GM18861 (cell line): ENCODE measurements at regions not wholly inside any gene's neighbourhood (a gene's known extent, or its start where the extent isn't known, plus 50 kb on each side); places are given as distances from the start of the nearest gene placed in this dataset.

Experiments
- ATAC-seq: cut with Tn5 transposase; IDR thresholded peaks from one replicate; pipeline ENCODE4 v1.9.1; 2021; ENCODE audit not compliant: unreplicated experiment

- ATAC-seq, result no peak
These were observed 747.0 kb downstream of the BRD1 start for GRCh38 chr22:49080631-49081030.

- no peak for ATAC-seq
These were observed 747.8 kb downstream of the BRD1 start for GRCh38 chr22:49079743-49080500.

- ATAC-seq, result no peak
These were observed 748.5 kb downstream of the BRD1 start for GRCh38 chr22:49079027-49079725.

GRCh38 chr22:49078076-49078710, 749.5 kb downstream of the BRD1 start:
- no peak for ATAC-seq

GRCh38 chr22:49077586-49077985, 750.1 kb downstream of the BRD1 start:
- no peak for ATAC-seq

GRCh38 chr22:49077036-49077393, 750.7 kb downstream of the BRD1 start:
- ATAC-seq, result no peak

- no peak for ATAC-seq
These were observed 751.2 kb downstream of the BRD1 start for GRCh38 chr22:49076300-49077035.

GRCh38 chr22:49075150-49075549, 752.5 kb downstream of the BRD1 start:
- ATAC-seq, result no peak

GRCh38 chr22:49073873-49074417, 753.7 kb downstream of the BRD1 start:
- no peak for ATAC-seq

GRCh38 chr22:49072996-49073645, 754.6 kb downstream of the BRD1 start:
- ATAC-seq, result no peak

GRCh38 chr22:49070501-49070900, 757.2 kb downstream of the BRD1 start:
- ATAC-seq, result no peak

GRCh38 chr22:49068861-49069500, 758.7 kb downstream of the BRD1 start:
- no peak for ATAC-seq

- no peak for ATAC-seq
These were observed 760.2 kb downstream of the BRD1 start for GRCh38 chr22:49067504-49067903.

GRCh38 chr22:49066619-49067018, 761.1 kb downstream of the BRD1 start:
- no peak for ATAC-seq

GRCh38 chr22:49064836-49065235, 762.8 kb downstream of the BRD1 start:
- no peak for ATAC-seq

- no peak for ATAC-seq
These were observed 764.2 kb downstream of the BRD1 start for GRCh38 chr22:49063545-49063890.

- ATAC-seq, result no peak
These were observed 764.7 kb downstream of the BRD1 start for GRCh38 chr22:49062802-49063544.

- ATAC-seq, result no peak
These were observed 765.4 kb downstream of the BRD1 start for GRCh38 chr22:49062155-49062801.

GRCh38 chr22:49057910-49058309, 769.8 kb downstream of the BRD1 start:
- ATAC-seq, result no peak
